Brain microvascular endothelial cell (primary cell): ENCODE measurements at regions not wholly inside any gene's neighbourhood (a gene's known extent, or its start where the extent isn't known, plus 50 kb on each side); places are given as distances from the start of the nearest gene placed in this dataset.
"Not testable (repeated sequence)": the region's sequence is repeated elsewhere in the genome, so short reads cannot be mapped to it uniquely, and the experiment has no call there.

Experiments
- DNase-seq: peaks from one replicate; pipeline ENCODE4 v3.0.0-alpha.2; 2020
- H3K27ac ChIP-seq: fragments of 250-450 bp; sonication (Bioruptor Pico); 2 replicates; pipeline ENCODE4 v1.5.1; 2020; ENCODE audit warnings: mild to moderate bottlenecking, moderate library complexity
- H3K27me3 ChIP-seq: fragments of 250-450 bp; sonication (Bioruptor Pico); replicated peaks from 2 replicates; pipeline ENCODE4 v1.5.1; 2020; ENCODE audit warnings: mild to moderate bottlenecking
- H3K36me3 ChIP-seq: fragments of 250-450 bp; sonication (Bioruptor Pico); replicated peaks from 2 replicates; pipeline ENCODE4 v1.5.1; 2020; ENCODE audit warnings: mild to moderate bottlenecking
- H3K4me3 ChIP-seq: 2 replicates; pipeline ENCODE4 v1.5.1; 2011; ENCODE audit warnings: low read depth, mild to moderate bottlenecking, control low read depth, low read length, moderate library complexity
- in situ Hi-C: cut with HindIII; loops from 2 replicates; pipeline ENCODE4 v1.10.0; 2017; ENCODE audit warnings: low sequenced_read_pairs, low pct_ligation_motif_present
- TF ChIP-seq, protein P1 (sequence below): IDR thresholded peaks from 2 replicates; pipeline ENCODE4 v1.5.1; 2011; ENCODE audit warnings: low read depth, mild to moderate bottlenecking, moderate library complexity, low read length, control low read depth, inconsistent platforms; ENCODE audit errors: missing control alignments

DNA sequence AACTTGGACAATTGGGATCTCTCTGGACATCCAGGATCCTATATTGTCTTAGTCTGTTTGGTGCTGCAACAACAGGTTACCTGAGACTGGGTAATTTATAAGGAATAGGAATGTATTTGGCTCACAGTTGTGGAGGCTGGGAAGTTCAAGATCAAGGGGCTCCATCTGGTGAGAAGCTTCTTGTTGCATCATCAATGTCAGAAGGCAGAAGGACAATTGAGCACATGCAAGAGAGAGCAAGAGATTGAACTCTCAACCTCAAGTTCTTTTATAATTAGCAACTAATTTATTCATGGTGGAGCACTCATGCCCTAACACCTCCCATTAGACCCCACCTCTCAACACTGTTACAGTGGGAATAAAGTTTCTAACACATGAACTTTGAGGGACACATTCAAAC, 124.7 kb upstream of the ETV3 start:
- Histone ChIP-seq H3K27ac (no peak overlapping the region), H3K4me3 (no peak overlapping the region), H3K27me3 (no peaks in the 10 kb centered on the region), H3K36me3 (no peaks in the 10 kb centered on the region)
- TF ChIP-seq, protein P1, sequence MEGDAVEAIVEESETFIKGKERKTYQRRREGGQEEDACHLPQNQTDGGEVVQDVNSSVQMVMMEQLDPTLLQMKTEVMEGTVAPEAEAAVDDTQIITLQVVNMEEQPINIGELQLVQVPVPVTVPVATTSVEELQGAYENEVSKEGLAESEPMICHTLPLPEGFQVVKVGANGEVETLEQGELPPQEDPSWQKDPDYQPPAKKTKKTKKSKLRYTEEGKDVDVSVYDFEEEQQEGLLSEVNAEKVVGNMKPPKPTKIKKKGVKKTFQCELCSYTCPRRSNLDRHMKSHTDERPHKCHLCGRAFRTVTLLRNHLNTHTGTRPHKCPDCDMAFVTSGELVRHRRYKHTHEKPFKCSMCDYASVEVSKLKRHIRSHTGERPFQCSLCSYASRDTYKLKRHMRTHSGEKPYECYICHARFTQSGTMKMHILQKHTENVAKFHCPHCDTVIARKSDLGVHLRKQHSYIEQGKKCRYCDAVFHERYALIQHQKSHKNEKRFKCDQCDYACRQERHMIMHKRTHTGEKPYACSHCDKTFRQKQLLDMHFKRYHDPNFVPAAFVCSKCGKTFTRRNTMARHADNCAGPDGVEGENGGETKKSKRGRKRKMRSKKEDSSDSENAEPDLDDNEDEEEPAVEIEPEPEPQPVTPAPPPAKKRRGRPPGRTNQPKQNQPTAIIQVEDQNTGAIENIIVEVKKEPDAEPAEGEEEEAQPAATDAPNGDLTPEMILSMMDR, result no peak
- in situ Hi-C loops, result no loop called here
- DNase-seq, result no peak

DNA sequence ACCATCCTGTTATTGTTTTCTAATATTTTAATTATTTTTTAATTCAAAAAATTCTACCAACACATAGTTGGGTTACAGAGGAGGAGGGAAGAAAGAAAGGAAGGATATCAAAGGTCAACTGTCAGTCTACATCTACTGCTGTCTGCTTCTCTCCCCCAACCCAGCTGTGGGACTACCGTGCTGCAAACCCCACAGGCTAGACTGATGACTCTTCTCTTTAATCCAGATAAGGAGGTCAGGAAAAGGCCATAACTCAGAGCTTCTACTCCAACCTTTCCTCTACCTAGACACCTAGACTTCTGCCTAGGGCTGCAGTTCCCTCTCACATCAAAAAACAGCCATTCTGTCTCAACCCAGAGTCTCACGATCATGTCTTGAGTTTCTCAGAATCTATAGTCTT, 124.2 kb upstream of the ETV3 start:
- H3K27me3 ChIP-seq, result no peaks in the 10 kb centered on the region
- in situ Hi-C loops, result no loop called here
- no peak for DNase-seq
- H3K36me3 ChIP-seq, result no peaks in the 10 kb centered on the region
- TF ChIP-seq, protein P1, result no peak
- H3K4me3 ChIP-seq, result no peak overlapping the region
- no peak overlapping the region for H3K27ac ChIP-seq

DNA sequence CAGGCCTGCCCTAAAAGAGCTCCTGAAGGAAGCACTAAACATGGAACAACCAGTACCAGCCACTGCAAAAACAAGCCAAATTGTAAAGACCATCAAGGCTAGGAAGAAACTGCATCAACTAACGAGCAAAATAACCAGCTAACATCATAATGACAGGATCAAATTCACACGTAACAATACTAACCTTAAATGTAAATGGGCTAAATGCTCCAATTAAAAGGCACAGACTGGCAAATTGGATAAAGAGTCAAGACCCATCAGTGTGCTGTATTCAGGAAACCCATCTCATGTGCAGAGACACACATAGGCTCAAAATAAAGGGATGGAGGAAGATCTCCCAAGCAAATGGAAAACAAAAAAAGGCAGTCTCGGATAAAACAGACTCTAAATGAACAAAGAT, 117.7 kb upstream of the ETV3 start:
- H3K36me3 ChIP-seq, H3K4me3 ChIP-seq, DNase-seq, in situ Hi-C loops, H3K27me3 ChIP-seq, H3K27ac ChIP-seq: not testable (repeated sequence)

DNA sequence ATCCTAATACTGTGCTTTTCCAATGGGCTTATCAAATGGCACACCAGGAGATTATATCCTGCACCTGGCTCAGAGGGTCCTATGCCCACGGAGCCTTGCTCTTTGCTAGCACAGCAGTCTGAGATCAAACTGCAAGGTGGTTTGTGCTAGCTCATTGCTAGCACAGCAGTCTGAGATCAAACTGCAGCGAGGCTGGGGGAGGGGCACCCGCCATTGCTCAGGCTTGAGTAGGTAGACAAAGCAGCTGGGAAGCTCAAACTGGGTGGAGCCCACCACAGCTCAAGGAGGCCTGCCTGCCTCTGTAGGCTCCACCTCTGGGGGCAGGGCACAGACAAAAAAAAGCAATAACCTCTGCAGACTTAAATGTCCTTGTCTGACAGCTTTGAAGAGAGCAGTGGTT, 116.0 kb upstream of the ETV3 start:
- H3K27ac ChIP-seq, DNase-seq, H3K4me3 ChIP-seq, H3K36me3 ChIP-seq, H3K27me3 ChIP-seq, in situ Hi-C loops: not testable (repeated sequence)

DNA sequence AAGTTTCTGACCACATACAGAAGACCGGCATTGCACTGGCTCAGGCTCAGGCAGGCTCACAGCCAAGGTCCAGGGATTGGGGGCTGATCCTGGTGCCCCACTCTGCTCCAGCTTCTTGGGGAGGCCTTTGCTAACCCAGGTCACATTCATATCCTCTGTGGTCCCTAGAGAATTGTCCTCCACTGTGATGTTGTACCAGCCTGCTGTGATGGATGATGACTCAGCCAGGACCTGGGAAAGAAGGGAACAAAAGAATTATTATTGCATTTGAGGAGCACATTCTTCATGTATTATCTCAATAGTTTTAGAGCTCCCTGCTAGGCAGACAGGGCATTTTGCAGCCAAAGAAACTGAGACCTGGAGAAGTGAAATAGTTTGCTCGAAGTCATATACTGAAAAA, 114.3 kb upstream of the ETV3 start:
- in situ Hi-C loops, result no loop called here
- DNase-seq, result peak; percentile 58
- no peak overlapping the region for H3K27ac ChIP-seq
- TF ChIP-seq, protein P1, result no peak
- H3K36me3 ChIP-seq, result no peaks in the 10 kb centered on the region
- H3K27me3 ChIP-seq, result no peaks in the 10 kb centered on the region
- no peak overlapping the region for H3K4me3 ChIP-seq

DNA sequence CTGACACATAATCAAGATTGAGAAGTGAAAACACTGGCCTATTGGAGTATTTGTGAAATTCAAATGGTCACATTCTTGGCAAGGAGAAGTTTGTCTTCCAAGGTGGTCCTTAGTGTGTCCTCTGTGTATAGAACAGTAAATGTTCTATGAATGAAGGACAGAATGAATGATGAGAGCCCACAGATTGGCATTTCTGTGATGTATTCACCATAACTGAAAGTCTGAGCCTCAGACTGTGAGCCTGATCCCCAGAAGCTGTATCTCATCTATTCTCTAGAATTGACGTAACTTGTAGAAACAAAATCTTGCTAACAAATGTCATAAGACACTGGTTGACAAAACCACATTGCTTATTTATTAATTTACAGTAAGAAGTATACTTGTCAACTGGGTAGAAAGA, 111.5 kb upstream of the ETV3 start:
- Histone ChIP-seq H3K27me3 (no peaks in the 10 kb centered on the region), H3K4me3 (no peak overlapping the region), H3K36me3 (no peaks in the 10 kb centered on the region), H3K27ac (no peak overlapping the region)
- TF ChIP-seq, protein P1, result no peak
- in situ Hi-C loops, result no loop called here
- DNase-seq, result no peak

DNA sequence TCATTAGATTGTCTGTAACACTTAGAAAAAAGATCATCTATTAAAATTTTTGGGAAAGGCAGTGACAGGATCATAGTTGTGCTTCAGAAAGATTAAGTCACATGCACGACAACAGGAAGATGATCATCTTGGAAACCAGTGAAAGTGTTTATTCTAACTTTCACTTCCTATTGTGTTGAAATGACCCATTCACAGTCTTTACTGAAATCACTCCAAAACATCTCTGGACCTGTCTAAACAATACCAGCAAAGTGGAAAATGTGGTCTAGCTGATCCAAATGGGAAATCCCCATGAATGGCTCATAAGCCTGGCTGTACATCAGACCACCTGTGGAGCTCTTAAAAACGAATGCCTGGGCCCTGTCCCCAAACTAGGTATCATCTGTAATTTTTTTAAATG, 111.1 kb upstream of the ETV3 start:
- Histone ChIP-seq H3K27ac (no peak overlapping the region), H3K36me3 (no peaks in the 10 kb centered on the region), H3K4me3 (no peak overlapping the region), H3K27me3 (no peaks in the 10 kb centered on the region)
- DNase-seq, result no peak
- in situ Hi-C loops, result no loop called here
- TF ChIP-seq, protein P1, result no peak

DNA sequence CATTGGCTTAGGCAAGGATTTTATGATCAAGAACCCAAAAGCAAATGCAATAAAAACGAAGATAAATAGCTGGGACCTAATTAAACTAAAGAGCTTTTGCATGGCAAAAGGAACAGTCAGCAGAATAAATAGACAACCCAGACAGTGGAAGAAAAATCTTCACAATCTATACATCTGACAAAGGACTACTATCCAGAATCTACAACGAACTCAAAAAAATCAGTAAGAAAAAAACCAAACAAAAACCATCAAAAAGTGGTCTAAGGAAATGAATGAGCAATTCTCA, 109.5 kb upstream of the ETV3 start:
- H3K27me3 ChIP-seq, in situ Hi-C loops, H3K4me3 ChIP-seq, DNase-seq, H3K27ac ChIP-seq, H3K36me3 ChIP-seq: not testable (repeated sequence)
